ENCODE measurements at regions not wholly inside any gene's neighbourhood (a gene's known extent, or its start where the extent isn't known, plus 50 kb on each side); places are given as distances from the start of the nearest gene placed in this dataset.

- no peak for DNase-seq (ENCODE audit: low read depth)
- no peak overlapping the region for H3K4me3 ChIP-seq (ENCODE audit: low read depth, low read length)
- in situ Hi-C loops (cut with HindIII; ENCODE audit: low sequenced_read_pairs), result no loop called here
- TF ChIP-seq, protein P1, sequence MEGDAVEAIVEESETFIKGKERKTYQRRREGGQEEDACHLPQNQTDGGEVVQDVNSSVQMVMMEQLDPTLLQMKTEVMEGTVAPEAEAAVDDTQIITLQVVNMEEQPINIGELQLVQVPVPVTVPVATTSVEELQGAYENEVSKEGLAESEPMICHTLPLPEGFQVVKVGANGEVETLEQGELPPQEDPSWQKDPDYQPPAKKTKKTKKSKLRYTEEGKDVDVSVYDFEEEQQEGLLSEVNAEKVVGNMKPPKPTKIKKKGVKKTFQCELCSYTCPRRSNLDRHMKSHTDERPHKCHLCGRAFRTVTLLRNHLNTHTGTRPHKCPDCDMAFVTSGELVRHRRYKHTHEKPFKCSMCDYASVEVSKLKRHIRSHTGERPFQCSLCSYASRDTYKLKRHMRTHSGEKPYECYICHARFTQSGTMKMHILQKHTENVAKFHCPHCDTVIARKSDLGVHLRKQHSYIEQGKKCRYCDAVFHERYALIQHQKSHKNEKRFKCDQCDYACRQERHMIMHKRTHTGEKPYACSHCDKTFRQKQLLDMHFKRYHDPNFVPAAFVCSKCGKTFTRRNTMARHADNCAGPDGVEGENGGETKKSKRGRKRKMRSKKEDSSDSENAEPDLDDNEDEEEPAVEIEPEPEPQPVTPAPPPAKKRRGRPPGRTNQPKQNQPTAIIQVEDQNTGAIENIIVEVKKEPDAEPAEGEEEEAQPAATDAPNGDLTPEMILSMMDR (IDR thresholded peaks at IDR 0.05; ENCODE audit: low read depth, low read length, missing control alignments), result no peak
Measured at GRCh38 chr10:33461295-33461640, 126.8 kb upstream of the NRP1 start.

GRCh38 chr10:33460505-33461294 lies 126.2 kb upstream of the NRP1 start:
- peak; percentile 35 for DNase-seq (ENCODE audit: low read depth)
- TF ChIP-seq, protein P1 (IDR thresholded peaks at IDR 0.05; ENCODE audit: low read depth, low read length, missing control alignments), result no peak
- H3K4me3 ChIP-seq (ENCODE audit: low read depth, low read length), result no peak overlapping the region
- in situ Hi-C loops (cut with HindIII; ENCODE audit: low sequenced_read_pairs), result no loop called here

DNA sequence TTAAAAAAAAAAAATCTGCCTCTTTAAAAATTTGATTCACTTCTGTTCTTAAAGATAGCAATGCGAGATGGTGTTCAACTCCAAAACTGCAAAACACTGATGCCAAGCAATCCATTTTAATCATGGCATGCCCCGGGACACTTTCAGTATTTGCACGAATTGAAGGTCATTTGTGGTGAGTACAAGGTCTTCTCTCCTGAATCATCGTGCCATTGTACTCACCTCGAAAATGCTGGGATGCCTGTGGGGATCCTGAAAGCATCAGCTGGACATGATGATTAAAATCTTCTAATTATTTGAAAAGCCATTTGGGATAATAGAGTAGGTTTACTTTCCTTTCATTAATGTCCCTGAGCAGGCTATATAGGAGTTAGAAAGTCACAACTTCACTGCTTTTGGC lies 125.1 kb upstream of the NRP1 start:
- TF ChIP-seq, protein P1 (IDR thresholded peaks at IDR 0.05; ENCODE audit: low read depth, low read length, missing control alignments), result no peak
- no peak overlapping the region for H3K4me3 ChIP-seq (ENCODE audit: low read depth, low read length)
- no peak for DNase-seq (ENCODE audit: low read depth)
- in situ Hi-C loops (cut with HindIII; ENCODE audit: low sequenced_read_pairs), result no loop called here

- in situ Hi-C loops (cut with HindIII; ENCODE audit: low sequenced_read_pairs), result no loop called here
- TF ChIP-seq, protein P1 (IDR thresholded peaks at IDR 0.05; ENCODE audit: low read depth, low read length, missing control alignments), result no peak
- H3K4me3 ChIP-seq (ENCODE audit: low read depth, low read length), result no peak overlapping the region
- DNase-seq (ENCODE audit: low read depth), result no peak
Measured at GRCh38 chr10:33455029-33455428, 120.6 kb upstream of the NRP1 start.

DNA sequence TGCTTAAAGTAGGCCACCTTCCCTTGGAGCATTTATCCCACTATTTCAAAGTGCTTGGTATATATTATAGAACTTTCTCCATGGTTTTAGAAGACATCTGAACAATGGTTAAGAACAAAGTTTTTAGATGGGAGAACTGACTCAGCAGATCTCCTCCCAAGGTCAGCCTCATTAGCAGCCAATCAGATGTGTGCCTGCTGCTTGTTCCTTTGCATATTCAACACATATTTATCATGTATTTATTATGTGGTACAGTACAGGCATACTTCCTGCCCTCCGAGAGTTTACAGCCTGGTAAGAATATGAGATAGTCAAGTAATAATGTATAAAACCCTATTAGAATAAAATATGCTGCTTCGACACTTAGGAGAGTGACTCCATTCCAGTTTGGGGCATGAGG lies 120.1 kb upstream of the NRP1 start:
- H3K4me3 ChIP-seq (ENCODE audit: low read depth, low read length), result no peak overlapping the region
- DNase-seq (ENCODE audit: low read depth), result no peak
- in situ Hi-C loops (cut with HindIII; ENCODE audit: low sequenced_read_pairs), result no loop called here
- TF ChIP-seq, protein P1 (IDR thresholded peaks at IDR 0.05; ENCODE audit: low read depth, low read length, missing control alignments), result no peak

- DNase-seq (ENCODE audit: low read depth), result peak; percentile 32
- no peak overlapping the region for H3K4me3 ChIP-seq (ENCODE audit: low read depth, low read length)
- in situ Hi-C loops (cut with HindIII; ENCODE audit: low sequenced_read_pairs), result no loop called here
- TF ChIP-seq, protein P1 (IDR thresholded peaks at IDR 0.05; ENCODE audit: low read depth, low read length, missing control alignments), result no peak
Measured at GRCh38 chr10:33453081-33454025, 118.9 kb upstream of the NRP1 start.

Measured in astrocyte of the cerebellum (primary cell).